Activated naive CD8-positive, alpha-beta T cell treated with anti-CD3 and anti-CD28 coated beads, Interleukin-2, amount 50 U/mL, for 16 hours (primary cell): ENCODE measurements at regions not wholly inside any gene's neighbourhood (a gene's known extent, or its start where the extent isn't known, plus 50 kb on each side); places are given as distances from the start of the nearest gene placed in this dataset.

Source experiments
- DNase-seq: peaks from one replicate; pipeline ENCODE4 v3.0.0-alpha.2; 2020; ENCODE audit warnings: low read depth, low spot score

DNA sequence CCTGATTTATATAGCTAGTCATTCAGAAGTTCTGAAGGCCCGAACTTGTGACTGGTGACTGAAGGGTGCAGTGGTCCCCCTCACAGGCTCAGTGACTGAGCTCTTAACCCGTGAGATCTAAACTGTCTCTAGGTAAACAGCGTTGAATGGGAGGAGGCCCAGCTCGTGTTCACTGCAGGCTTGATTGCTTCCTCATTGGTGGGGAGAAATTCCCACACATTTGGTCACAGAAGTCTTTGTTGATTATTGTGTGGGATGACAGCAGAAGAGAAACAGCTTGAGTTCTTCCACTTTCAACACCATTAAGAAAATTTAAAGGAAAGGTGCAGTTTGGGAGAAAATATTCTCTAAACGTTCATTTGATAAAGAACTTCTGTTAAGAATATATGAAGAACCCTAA, 1178.0 kb downstream of the UQCRFS1 start:
- DNase-seq, result no peak

DNA sequence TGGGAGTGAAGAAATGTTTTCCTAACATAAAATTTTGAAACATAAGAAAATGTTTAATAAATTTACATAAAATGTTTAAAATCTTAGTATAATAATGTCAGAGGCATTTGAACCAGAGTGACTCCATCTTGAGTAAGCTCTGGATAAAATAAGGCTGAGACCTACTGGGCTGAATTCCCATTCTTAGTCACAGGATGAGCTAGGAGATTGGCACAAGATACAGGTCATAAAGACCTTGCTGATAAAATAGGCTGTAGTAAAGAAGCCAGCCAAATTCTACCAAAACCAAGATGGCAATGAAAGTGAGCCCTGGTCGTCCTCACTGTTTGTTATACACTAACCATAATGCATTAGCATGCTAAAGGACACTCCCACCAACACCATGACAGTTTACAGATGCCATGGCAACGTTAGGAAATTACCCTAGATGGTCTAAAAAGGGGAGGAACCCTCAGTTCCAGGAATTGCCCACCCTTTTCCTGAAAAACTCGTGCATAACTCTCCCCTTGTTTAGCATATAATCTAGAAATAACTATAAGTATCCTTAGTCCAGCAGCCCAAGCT, 1184.0 kb downstream of the UQCRFS1 start:
- no peak for DNase-seq

DNA sequence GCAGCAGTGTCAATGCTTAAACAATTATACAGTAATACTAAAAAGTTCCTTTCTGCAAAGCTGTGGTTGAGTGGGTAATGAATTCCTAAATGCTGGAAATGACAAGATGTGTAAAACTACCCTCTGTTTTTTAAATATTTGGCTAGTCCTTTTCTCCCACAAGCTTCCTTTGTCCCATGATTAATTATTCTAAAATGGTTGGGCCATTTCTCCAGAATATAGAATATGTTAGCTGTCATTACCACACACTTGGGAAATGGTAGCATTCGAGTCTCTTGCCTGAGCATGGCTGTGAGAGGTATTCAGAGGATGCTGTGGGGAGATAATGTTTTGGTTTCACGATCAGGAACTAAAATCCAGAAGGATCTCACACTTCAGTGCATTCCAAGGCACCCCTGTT, 1185.8 kb downstream of the UQCRFS1 start:
- DNase-seq, result no peak

DNA sequence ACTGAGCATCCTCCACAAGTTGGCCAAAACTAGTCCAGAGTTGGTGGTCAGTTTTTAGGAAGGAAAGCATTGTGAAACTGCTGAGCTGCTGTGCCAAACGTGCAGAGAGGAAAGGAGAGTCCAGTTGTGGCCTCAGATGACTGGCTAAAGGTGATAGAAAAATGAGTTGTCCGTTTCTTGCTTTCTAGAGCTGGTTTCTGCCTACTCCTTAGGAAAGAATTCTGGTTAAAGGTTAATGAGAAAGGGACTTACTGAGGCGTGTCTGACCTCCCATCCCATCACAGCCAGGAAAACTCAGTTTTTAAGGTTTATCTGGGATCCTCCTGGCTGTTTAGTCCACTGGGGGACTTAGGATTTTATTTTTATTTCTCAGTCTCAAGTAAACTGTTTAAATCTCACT, 1186.3 kb downstream of the UQCRFS1 start:
- DNase-seq, result no peak

DNA sequence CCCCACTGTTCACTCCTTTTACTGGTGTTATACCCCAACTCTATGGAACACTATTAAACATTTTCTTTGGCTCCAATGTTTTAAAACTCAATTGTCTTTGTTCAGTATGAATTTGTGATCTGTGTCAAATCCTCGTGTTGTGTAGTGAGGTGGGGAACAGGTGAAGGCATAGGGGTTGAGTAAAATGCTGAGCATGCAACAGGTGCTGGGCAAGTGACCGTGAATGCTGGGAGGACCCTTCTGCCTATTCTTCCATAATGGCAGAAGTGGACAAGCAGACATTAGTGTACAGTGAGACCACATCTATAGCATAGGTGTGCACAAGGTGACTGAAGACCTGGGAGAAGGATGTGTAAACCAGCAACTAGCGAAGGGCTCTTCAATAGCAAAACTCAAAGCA, 1188.0 kb downstream of the UQCRFS1 start:
- no peak for DNase-seq

DNA sequence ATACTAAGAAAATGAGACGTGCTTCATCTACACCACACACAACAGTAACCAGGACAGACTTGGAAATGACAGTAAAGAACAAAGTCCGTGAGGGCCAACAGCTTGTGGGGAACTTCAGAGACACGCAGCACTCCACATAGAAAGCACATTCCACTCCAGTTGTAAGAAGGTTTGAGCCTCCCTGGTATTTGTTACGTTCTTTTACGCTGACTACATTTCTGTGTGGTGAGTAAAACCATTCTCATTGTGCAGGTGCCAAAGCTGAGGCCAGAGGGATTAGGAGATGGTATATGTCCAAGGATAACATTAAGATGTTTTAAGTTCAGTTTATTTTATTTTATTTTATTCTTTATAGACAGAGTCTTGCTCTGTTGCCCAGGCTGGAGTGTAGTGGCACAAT, 1189.9 kb downstream of the UQCRFS1 start:
- no peak for DNase-seq

DNA sequence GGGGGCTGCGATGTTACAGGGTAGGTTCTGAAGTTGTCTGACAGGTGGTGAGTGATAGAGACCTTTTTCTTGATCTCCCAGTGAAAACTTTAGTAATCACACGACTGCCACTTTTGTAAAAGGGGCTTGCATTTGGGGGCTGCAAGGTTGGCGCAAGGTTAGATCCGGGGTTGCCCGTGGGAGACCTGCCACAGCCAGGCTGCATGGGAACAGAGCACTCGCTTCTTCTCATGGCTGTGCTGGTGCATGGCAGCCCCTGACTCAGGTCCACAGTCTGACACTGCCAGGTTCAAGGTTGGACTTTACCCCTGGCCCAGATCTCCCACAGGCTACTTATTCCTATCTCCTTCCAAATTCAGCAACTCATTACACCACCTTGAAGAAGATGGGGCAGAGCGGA, 1190.4 kb downstream of the UQCRFS1 start:
- no peak for DNase-seq

DNA sequence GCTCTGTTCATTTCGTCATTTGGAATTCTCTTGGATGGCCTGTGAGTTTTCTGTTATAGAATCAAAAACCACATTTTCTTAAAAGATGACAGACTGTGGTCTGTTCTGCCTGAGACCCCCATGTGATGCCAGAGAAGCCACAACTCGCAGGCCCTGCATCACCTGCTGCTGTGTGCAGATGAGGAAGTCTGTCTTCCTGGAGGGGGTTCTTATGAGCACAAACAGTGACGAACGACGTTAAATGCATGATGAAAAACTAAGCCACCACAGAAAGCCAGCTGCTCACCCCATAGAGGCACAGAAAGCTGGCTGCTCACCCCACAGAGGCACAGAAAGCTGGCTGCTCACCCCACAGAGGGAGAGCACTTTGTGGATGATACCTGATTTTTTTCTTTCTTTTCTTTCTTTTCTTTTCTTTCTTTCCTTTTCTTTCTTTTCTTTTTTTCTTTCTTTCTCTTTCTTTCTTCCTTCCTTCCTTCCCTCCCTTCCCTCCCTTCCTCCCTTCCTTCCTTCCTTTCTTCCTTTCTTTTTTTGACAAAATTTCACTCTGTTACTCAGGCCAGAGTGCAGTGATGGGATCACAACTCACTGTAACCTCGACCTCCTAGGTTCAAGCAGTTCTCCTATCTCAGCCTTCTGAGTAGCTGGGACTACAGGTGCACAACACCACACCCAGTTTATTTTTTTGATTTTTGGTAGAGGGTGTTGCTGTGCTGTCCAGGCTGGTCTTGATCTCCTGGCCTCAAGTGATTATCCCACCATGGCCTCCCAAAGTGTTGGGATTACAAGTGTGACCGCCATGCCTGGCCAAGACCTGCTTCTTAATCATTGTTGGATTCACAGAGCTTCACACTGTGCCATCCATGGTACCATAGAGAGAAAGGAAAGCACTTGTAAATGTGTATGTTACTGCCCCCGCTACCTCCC, 1191.4 kb downstream of the UQCRFS1 start:
- DNase-seq, result no peak

DNA sequence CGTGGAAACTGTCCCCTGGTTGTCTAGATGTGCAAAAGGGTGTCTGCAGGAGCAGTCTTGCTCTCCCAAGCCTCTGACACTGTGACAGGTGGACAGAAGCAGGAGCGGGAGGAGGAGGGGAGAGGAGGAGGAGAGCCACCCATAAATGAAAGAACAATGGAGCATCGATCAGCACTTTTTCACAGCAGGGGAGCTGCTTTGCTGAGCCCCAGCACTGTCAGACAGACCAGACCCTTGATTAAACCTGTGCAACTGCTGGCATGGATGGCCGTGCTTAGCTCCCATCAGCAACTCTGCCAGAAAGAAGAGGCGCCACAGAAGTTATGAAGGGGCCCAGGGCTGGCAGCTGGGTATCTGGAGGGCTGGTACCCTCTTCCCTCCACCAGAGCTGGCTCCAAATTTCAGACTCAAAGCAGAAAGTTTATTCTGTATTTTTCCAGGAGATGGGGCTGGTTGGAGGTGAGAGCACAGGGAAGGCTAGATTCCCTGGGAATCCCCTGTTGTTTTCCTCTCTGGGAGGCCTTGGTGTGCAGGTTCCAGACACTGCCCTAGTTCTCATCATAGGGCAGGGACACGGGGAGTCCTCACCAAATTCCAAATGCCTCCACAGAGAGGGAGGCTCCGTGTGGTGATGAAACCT, 1192.2 kb downstream of the UQCRFS1 start:
- DNase-seq, result no peak

DNA sequence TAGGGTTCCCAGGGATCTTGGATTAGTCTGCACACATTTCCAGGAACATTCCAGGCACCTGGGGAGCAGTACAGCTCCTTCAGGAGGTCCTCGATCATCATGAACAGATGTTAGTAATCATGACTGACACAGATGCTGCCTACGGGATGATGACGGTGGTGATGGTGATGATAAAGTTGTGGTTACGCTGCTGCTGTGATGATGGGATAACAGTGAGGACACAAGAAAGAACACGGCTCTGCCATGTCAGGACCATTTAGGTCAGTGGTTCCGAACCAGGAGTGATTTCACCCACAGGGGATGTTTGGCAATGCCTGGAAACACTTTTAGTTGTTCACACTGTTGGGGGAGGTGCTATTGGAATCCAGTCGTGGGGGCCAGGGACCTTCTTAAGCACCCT, 1193.0 kb downstream of the UQCRFS1 start:
- no peak for DNase-seq

DNA sequence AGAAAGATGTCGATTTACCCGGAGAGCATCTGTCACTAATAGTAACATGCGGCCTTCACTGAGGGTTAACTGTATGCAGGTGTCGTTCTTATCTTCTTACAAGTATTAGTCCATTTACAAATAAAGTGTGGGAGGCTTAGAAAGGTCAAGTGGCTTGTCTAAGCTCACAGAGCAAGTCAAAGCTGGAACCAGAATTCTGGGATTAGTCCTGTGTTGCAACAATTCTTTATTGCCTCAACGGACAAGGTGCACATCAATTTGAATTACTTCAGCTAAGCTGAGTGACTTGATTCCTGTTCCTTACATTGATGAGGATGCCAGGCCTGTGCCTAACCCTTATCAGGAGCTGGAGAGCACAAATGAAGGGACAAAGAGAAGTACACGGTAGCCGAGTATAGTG, 1193.6 kb downstream of the UQCRFS1 start:
- DNase-seq, result no peak

DNA sequence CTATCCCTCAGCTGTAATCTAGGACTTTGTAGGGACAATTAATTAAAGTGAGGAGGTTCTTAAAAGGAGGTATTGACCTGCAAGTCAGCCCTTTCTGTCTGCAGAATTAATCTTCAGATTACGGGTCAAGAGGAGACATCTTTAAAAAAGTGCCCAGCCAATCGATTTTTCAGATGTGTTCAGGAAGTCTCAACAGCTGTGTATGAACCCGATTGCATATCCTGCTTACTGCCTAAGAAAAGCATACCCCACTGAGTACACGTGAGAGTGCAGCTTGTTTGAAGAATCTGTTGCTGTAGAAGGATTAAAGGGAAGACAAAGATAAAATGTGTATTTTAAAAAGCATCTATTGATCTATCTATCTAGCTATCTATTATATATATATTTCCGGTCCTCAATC, 1194.5 kb downstream of the UQCRFS1 start:
- DNase-seq, result no peak

DNA sequence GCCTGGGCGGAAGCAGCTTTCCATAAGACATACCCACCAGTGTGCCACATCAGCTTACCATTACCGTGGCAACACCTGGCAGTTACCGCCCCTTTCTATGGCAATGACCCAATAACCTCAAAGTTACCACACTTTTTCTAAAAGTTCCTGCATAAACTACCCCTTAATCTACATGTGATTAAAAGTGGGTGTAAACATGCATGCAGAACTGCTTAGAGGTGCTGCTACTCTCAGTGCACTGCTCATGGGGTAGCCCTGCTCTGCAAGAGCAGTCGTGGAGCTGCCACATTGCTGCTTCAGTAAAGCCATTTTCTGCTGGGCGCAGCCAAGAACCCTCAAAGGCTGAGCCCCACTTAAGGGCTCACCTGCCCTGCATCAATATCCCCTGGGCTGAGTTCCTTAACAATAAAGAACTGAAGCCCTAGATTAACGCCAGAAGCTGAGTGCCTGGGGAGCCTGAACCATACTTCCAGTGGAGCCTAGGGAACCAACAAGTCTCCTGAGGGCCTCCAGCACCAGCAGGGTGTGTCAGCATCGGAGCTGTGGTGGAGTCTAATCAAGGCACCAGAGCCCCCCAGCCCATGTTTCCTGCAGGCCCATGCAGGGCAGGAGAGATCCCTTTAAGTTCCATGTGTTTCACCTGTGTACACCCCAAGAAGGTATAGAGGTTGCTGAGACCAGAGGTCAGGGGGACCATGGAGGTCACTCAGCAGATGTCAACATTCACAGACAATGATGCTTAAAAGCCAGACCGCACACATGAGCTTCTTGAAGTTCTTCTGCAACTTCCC, 1198.1 kb downstream of the UQCRFS1 start:
- no peak for DNase-seq

DNA sequence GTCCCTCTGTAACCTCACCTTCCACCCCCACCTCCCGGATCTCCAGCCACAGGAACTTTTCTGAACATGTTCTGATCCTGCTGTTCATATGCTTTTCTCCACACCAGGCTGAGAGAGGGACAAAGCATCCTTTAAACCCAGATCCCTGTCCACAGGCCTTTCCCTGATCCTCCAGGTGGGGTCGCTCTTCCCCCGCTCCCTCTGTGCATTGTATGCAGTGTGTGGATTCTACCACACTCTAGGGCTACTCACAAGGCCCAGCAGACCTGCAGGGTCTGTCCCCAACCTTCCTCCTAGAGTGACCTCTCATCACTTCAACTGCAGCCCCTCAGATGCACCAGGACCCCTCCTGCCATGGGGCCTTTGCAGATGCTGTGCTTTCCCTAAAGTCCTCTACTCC, 1200.6 kb downstream of the UQCRFS1 start:
- DNase-seq, result no peak

DNA sequence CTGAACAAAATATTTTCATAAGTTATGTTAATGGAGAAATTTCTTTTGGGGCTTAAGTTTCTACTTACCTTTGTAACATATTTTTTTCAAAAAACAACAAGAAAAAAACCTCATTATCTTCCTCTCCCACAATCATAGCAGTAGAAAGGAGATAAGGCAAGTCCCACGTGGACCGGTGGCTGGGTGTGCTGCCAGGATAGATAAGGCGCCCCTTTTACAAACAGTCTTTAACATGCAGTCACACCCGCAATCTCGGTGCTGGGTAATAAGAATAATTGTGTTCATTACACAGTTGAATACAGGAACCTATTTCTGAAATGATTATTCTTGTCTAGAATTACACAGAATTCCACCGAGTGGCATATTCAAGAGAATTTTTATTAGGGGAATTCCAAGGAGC, 1202.3 kb downstream of the UQCRFS1 start:
- DNase-seq, result no peak

DNA sequence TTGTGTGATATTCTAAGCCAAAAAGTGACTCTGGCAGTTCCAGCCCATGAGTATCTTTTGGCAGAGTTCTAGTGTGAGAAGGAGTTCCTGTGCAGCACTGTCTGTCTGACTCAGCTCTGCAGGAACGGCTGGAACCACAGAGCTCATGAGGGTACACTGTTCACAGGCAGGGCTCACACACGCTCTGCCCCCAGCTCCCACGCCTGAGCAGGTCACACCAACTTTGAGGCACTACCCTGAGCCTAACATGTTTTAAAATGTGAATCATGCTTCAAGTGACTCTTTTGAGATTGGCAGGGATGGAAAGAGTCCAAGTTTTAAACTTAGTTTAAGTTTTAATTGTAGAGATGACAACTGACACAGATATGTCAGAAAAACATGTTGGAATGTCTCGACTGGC, 1203.3 kb downstream of the UQCRFS1 start:
- DNase-seq, result no peak

DNA sequence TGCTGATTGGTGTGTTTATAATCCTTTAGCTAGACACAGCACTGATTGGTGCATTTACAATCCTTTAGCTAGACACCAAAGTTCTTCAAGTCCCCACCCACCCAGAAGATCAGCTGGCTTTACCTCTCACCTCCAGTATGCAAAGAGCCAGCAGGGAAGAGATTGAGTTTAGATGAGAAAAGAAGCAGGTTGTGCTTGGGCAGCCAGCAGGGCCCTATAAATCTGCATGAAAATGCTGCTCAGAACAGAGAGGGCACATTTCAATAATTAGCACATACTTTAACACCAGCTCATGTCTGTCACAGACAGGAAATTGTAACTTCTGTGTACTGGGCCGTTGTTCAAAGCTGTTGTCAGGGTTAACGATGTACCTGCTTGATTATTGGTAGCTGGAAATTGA, 1204.3 kb downstream of the UQCRFS1 start:
- DNase-seq, result no peak

DNA sequence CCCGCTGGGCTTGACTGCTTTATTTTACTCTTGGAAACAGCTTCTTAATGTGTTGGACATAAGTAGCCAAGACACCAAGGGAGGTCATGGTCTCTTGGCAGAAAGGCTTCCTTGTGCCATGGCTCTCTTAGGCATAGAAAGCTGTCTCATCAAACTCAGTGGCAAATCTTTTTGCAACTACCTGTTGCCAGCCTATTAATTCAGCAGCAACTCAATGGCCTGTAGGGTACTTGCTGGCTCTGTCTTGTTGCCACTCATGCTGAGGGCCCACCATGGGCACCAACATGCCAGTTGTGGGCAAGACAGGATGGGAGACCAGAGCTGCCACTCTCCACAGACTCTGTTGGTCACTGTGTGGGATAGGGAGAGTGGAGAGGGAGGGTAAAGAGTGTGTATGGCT, 1209.4 kb downstream of the UQCRFS1 start:
- no peak for DNase-seq

DNA sequence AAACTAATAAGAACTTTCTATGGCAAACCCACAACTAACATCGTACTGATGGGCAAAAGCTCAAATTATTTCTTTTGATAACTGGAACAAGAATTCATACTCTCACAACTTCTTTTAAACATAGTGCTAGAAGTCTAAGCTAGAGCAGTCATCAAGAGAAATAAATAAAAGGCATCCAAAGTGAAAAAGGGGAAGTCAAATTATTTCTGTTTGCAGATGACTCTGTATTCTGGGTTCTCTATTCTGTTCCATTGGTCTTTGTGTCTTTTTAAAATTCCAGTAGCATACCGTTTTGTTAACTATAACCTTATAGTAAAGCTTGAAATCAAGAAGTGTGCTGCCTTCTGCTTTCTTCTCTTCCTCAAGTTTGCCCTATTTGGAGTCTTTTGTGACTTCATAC, 1215.9 kb downstream of the UQCRFS1 start:
- no peak for DNase-seq

DNA sequence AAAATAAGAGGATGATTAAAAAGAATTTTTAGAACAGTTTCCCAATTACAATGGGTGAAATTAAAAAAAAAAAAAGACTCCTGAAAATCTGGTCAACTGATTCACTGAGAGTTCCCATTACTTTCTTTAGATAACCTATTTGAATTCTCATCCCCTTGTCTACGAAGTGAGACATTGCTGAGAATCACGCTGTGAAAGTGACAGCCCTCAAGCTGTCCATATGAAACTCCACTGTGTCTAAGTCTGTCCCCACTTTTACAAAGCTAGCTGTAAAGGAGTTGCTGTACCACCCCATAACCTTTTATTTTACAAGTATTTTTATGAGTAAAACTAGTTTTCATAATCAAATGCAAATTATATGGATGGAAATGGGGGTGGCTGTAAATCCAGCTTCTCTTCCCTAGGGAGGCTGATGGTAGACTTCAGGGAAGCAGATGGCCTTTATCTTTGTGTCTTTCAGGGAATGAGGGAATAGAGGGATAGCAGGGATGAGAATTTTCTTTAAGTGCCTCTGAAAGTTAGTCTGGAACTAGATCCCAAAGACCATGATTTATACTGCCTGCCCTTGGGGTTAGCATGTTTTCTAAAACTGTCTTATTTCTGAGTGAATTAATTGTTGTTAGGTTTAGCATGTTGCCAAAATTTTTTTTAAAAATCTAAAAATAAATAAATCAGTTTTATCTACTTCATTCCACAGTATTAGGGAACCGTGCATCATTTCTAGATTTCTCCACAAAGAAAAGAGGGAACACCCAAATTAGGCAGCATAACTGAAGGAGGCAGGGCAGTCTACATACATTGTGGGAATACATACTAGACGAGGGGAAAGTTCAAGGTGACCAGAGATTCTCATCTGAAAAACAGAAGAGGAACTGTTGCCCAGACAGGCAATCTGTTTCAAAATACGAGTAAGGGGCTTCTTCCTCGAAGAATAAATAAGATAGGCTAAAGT, 1219.1 kb downstream of the UQCRFS1 start:
- DNase-seq, result no peak

DNA sequence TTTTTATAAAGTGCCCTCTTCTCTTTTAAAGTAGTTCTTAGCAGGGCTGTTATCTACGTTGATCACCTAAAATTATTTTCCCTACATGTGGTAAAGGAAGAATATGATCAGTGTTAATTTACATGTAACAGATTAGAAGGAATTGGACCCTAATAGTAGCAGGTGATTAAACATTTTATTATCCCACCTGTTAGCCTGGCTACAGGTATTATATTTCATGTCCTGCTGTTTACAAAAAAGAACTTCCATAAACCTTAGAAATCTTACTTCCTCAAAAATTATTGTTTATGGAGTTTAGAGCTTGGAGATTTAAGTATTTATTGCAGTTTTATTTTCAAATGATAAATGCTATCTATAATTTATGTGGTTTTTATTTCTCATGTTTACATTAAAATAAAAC, 1226.7 kb downstream of the UQCRFS1 start:
- no peak for DNase-seq
